ENCODE measurements at regions not wholly inside any gene's neighbourhood (a gene's known extent, or its start where the extent isn't known, plus 50 kb on each side); places are given as distances from the start of the nearest gene placed in this dataset.

DNA sequence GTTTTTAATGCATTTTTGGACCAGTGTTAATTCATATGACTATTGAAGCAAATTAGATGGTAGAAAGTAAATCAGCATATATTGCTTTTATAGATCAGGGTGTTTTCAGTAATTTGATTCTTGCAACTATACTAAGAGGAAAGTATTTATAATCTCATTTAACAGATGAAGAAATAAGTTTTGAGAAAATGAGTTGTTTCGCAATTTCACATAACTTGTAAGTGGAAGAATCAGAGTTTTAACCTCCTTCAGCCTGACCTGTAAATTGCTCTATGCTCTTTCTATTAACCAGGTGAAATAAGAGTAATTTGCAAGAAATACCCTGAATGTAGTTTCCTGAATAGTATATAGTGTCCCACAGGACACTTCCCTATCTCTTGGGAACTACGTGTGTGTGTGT is 1106.8 kb upstream of the RAG2 start:
- DNase-seq: no peak

DNA sequence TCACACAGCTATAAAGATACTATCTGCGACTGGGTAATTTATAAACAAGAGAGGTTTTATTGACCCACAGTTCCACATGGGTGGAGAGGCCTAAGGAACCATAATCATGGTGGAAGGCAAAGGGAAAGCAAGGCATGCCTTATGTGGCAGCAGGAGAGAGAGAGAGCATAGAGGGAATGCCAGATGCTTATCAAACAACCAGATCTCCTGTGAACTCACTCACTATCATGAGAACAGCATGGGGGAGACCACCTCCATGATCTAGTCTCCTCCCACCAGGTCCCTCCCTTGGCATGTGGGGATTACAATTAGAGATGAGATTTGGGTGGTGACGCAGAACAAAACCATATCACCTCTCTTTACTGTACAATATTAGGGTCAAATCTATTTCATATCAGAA is 1101.6 kb upstream of the RAG2 start:
- no peak for DNase-seq

DNA sequence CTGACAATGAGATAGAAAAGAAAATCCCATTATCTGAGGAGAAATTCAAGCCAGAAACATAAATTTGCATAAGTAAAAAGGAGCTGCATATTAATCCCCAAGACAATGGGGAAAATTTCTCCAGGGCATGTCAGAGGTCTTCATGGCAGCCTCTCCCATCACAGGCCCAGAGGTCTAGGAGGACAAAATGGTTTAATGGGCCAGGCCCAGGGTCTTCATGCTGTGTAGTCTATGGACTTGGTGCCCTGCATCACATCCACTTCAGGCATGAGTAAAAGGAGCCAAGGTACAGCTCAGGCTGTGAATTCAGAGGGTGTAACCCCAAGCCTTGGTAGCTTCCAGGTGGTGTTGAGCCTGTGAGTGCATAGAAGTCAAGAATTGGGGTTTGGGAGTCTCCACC is 1097.2 kb upstream of the RAG2 start:
- no peak for DNase-seq

DNA sequence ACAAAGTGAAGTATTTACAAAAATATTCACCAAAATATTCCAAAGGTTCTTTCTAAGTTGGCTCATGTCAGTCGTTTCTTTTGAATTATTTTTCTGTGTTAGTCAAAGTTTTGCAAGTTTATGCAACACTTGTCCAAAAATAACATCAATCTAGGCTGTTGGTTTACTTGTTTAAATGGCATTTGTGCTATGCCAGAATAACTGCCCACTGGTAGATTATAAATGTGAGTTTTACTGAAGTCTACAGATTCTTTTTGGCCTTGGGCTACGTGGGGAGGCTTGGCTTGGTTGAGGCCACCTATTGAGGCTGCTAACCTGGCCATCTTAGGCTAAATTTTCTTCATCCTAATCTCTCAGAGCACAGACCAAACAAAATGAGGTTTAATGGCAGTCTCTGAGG is 1091.9 kb upstream of the RAG2 start:
- no peak for DNase-seq

DNA sequence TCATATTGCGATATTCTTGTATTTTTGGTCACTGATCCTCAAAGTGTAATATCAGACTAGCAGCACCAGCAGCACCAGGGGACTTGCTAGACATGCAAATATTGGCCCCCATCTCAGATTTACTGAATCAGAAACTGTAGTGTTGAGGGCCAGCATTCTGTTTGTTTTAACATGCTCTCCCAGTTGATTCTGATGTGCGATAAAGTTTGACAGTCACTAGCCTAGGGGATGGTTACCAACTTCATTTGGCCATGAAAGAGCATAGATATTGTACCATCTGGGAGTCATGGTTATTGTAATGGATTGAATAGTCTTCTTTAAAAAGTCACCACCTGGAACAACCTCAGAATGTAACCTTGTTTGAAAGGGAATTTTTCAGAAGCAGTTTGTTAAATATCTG is 1090.4 kb upstream of the RAG2 start:
- DNase-seq: no peak

DNA sequence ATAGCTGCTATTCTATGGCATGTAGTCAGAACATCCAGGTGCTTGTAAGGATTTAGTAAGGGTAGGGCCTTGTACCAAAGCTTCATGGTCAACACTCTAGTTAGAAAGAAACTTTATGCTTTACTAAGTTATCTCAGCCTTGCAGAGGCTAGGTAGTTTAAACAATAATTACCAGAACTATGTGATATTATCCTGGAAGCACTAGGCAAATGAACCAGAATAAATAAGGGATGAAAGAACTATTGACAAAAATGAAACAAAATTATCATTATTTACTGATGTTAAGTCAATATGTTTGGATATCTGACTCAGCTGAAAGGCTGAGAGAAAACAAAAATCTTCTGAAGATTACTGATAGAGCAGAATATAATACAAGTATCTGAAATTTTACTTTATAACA is 1089.1 kb upstream of the RAG2 start:
- no peak for DNase-seq

DNA sequence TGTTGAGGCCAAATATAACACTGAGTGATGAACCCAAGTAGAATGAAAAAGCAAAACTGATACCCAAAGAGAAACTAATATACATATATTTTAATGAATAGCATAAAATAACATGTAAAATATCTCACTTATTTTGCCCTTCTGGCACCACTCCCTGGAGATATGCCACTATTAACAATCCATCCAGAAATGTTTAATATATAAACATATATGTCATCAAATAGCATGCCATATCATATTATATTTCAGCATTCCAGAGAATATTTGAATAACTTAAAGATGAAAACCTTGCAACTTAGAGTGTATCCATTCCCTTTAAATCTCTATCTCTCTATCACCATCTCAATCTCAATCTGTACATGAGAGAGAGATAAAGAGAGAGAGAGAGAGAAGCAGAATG is 1073.3 kb upstream of the RAG2 start:
- DNase-seq: no peak

DNA sequence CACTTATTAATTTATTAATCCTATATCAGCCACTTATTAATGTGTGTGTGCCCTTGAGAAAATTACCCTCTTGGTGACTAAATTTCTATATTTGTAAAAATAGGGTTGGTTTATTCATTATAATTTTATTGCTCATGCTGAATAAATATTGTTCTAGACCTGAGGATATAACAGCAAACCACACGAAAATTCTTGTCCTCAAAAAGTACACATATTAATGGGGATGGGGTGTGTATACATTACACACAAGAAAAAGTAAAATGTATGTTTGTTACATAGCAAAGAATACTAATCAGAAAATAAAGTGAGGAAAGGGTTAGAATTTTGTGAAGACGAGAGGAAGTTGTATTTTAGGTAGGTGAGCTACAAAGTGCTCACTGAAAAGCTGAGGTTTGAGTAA is 1068.9 kb upstream of the RAG2 start:
- DNase-seq: no peak

DNA sequence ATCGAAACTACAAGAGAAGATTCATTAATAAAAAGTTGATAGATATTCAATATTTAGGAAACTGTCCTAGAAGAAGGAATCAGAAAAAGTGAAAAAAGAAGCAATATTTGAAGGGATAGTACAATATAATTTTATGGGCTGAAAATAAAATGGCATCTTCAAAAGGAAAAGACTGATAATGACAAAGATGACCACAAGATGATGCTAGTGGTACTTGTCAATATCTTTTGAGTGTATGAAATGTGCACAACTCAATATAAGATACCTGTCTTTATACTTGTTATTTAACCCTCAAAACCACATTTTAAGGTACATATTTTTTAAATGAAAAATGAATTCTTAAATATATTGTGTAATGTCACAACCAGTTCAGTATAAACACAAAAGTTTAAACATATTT is 1059.6 kb upstream of the RAG2 start:
- peak; percentile 26 for DNase-seq

DNA sequence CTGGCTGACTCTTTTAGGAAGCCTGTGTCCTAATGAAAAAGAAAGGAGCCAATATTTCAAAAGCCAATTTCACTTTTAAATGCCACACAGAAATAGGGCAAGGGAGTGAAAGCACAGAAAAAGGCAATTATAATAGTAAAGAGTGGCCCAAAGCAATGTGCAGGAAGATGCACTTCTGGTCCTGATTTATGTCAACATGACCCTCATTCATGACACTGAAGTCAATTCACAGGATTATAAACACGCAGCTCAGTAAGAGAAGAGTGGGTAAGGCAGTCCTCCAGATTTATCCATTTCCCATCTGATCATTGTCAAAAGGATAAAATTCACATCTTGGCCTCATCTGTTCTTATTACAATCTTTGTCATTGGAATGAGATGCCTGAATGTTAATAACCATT is 1049.7 kb upstream of the RAG2 start:
- DNase-seq: no peak

DNA sequence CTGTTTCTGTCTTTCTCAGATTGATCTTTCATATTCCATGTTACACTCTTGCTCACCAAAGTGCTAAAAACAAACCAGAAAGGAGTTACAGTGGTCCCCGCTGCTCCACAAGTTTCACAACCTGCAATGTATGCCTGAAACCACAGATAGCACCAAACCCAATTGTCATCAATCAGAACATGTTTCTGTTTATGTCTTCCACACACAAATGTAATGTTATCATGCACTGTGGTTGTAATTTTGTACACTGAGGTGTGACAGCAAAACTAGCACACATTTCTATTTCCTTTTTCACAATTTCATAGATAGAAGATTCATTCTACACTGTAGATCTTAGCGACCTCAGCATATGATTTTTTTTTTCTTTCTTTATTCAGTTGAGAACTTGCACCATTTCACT is 1045.9 kb upstream of the RAG2 start:
- no peak for DNase-seq

DNA sequence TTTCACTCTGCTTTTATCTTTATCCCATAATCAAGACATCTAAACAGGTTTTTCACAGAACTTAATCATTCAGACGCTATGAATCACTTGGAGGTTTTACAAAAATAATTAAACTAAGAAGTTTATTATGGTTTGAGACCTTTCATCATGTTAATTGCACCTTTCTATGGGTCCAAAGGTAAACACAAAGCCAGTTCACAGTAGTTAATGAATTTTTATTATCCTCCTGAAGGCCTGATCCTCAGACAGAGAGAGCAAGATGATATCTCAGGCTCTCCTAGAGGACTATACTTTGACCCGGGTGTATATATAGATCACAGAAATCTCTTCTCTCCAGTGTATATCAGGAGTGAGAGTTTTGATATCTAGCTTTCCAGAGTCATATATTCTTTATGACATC is 1044.3 kb upstream of the RAG2 start:
- peak; percentile 29 for DNase-seq

DNA sequence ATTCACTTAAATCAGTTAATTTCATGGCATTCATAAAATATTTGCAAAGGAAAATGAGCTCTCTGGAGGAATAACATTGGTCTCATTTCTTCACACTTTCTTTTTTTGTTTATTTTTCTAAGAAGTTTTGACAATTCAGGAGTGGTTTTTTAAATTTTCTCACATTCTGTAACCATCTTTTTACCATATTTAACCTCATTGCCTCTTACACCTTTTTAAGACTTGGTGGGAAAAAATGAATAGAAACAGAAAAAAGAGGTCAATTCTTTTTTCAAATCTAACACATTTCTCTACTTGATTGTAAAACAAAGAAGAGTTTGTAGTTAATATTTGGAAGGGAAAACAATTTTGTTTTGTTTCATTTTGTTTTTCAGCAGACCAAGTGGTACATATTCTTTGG is 1034.7 kb upstream of the RAG2 start:
- DNase-seq: no peak

DNA sequence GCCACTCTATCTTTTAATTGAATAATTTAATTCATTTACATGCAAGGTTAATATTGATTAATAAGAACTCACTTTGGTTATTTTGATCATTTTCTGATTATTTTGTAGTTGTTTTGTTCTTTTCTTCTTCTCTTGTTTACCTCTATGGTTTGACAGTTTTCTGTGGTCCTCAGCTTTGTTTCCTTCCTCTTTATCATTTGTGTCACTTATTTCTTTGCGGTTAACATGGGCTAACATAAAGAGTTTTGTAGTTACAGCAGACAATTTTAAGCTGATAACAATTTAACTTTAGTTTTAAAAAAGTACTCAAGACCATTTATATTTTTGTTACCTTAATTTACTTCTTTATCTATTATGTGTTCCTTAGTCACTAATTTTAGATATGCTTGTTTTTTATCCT is 1032.8 kb upstream of the RAG2 start:
- DNase-seq: no peak

DNA sequence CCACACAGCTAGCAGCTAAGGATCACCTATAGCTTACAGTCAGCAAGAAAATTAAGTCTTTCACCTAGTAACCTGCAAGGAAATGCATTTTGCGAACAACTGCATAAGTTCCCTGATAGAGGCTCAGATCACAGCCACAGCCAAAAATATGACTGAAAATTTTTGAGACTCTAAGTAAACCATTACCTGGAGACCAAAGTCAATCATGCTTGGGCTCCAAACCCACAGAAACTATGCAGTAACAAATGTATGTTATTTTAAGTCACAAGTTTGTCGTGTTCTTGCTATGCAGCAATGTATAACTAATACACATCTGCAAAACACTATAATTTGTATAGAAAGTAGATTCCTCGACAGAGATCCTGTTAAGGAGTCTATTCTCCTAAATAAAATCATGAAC is 1025.7 kb upstream of the RAG2 start:
- DNase-seq: no peak

DNA sequence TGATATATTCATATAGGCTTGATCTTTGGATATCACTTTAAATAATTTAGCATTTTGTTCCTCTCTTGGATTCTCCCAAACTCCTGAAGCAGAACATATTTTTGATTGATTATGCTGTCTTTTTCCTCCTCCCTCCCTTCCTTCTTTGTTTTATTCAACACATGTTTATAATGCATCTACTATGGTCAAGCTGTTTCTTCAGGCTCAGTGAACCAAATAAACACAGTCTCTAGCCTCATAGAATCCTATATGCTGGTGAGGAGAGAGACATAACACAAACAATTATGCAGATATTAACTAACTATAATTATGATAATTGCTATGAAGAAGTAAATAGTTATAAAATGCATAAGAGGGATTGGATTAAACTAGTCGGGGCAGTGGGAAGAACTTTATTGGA is 1023.6 kb upstream of the RAG2 start:
- peak; percentile 9 for DNase-seq

DNA sequence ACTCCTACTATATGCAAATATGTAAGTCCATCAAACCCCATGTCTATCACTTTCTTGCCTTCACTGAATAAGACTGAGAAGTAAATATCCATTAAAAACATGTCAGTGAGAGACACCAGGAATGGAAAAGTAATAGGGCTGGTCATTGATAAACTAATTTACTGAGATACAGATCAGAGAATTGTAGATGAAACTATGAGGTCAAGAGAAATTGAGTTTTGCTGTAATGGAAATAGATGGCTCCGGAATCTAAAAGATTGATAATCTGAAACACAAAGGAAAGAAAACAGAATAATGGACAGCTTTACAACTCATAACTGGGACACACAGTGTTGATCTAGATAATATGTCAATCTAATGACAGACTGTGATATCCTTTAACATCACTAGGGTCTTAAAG is 1018.3 kb upstream of the RAG2 start:
- no peak for DNase-seq

DNA sequence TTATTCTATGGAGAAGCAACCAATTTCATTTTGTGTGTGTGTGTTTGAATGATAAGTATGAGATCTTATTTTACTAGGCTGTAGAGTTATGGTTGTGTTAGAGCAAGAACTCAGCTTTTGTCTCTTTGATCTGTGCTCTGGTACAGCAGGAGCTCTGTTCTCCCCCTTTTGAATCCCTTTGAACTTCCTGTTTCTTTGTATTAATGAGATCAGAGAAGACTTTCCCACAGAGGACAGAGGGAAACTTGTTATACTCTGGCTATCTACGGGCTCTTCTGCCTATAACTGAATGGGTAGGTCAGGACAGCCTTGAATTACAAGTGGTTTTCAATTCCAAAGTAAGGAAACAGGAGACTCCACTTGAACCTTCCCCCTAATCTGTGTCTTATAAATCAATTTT is 1015.0 kb upstream of the RAG2 start:
- DNase-seq: peak; percentile 2

DNA sequence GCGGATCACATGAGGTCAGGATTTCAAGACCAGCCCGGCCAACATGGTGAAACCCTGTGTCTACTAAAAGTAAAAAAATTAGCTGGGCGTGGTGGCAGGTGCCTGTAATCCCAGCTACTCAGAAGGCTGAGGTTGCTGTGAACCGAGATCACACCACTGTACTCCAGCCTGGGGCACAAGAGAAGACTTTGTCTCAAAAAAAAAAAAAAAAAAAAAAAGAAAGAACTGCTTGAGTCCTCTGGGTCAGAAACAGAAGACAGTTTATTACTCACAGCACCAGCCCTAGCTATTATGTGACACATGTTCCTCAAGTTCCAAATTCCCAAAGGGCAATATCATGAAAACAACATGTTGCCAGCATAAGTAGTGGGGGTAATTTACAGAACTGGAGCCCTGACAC is 1014.1 kb upstream of the RAG2 start:
- no peak for DNase-seq

DNA sequence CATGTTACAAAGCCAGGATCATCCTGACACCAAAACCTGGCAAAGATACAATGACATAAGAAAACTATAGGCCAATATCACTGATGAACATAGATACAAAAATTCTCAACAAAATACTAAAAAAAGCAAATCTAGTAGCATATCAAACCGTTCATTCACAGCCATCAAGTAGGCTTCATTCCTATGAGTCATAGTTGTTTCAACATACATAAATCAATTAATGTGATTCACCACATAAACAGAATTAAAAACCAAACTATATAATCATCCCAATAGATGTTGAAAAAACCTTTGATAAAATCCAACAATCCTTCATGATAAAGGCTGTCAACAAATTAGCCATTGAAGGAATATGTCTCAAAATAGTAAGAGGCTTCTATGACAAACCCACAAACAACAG is 1007.2 kb upstream of the RAG2 start:
- DNase-seq: no peak

DNA sequence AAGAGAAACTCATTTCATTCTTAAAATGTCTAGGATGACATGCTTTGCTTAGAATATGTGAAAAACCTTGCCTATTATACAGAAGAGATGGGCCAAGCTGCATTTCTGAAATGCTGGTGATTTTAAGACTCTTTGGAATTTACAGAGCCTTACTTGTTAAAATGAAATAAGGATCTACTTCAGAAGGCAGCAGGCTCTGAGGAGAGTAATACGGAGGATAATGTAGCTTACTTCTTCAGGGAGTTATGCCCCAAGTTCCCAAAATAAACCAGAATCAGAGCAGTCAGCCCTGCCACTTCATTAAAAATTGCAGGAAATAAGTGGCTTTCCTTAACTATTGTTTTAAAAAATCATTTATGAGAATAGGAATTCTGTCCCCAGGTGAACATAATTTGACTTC is 1000.3 kb upstream of the RAG2 start:
- no peak for DNase-seq

DNA sequence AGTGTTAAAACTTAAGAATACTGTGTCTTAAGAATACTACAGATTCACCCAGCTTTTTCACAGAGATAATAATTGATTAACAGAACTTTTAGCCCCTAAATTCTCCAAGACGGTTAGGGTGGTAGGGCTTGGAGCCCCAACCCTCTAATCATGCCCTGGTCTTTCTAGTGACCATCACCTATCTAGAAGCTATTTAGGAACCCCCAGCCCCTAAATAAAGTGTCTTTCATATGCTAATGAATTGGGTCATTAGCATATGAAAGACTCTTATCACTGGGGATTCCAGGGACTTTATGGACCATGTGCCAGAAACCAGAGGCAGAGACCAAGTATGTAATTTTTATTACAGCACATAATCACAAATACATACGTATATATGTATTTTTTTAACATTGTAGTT is 999.7 kb upstream of the RAG2 start:
- no peak for DNase-seq

DNA sequence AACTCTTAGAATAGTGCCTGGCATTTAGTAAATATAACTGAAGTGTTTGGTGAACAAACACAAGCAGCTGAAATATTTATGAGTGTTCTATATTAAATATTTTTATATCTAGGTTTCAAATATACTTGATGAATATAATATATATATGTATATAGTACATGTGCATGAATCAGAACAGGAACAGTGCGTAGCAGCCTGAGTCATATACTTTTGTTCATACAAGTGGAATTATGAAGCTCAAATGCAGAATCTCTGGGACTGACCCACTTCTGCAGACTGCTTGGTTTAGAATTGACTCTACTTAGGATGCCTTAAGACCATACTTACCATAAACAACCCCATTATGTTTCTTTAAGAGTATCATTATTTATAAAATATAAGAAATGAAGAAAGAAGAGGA is 997.8 kb upstream of the RAG2 start:
- DNase-seq: no peak

DNA sequence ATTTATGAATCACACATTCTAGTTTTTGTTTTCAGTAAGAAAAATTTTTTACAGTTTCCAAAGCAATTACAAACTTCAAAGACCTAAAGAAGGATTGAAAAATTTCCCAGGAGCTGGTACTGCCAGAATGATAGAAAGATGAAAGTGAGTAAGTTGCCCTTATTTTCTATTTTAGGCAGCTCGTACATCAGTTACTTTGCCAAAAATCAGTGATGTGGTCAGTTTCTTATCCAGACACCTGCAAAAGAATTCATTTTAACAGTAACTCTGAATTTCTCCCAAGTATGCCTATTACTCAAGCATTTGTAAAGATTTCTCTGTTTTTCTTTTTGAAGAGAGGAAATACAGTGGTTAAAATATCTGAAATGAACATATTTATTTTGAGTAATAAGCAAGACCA is 976.3 kb upstream of the RAG2 start:
- DNase-seq: no peak

DNA sequence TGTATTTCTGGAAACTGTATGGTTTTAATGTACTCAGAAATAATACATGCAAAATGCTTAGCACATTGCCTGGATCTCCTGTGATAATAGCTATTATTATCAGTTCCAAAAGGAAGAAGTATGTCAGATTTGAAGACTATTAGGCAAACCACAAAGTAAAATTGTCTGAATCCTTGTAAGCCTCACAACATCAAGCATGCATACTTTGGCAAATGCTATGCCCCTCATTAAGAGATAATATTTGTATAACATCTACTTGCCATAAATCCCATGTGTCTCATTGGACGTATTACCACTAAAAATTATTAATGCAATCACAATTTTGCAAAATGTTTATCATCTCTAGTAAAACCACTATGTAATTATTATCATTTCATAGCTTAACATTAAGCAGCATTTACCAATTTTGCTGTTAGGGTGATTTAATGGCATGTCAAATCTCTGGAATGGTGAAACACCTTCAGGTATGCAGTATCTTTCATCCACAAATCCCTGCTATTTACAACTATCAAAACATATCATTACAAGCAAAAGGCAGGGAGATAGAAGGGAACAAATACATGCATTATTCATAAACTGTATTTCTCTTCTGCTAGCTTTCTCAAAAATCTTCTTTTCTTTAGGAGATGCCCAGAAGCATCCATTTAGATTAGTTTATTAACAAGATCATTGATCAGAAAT is 974.6 kb upstream of the RAG2 start:
- no peak for DNase-seq

DNA sequence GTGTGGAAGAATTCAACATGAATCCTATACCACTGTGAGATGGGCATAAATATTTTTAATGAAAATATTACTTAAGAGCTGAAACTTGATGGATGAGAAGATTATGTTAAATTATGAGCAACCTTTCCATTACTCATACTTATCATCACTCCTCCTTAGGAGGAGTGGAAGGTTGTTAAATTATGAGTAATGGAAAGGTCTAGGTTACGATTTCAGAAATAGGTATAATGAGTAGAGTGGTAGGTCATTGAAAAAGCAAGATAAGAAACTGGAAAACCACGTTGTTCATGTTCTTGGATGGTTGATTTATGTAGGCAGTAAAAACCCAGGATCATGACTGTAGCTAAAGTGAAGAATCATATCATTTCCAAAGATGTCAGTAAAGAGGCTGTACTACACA is 973.2 kb upstream of the RAG2 start:
- no peak for DNase-seq
